SHP77 treated with DMSO at 0.1 percent for 48 hours (cell line): ENCODE measurements at regions not wholly inside any gene's neighbourhood (a gene's known extent, or its start where the extent isn't known, plus 50 kb on each side); places are given as distances from the start of the nearest gene placed in this dataset.
"Not testable (repeated sequence)": the region's sequence is repeated elsewhere in the genome, so short reads cannot be mapped to it uniquely, and the experiment has no call there.

Experiments
- DNase-seq: peaks from one replicate; lab custom pipeline; 2025; lab: John Stamatoyannopoulos, UW

DNA sequence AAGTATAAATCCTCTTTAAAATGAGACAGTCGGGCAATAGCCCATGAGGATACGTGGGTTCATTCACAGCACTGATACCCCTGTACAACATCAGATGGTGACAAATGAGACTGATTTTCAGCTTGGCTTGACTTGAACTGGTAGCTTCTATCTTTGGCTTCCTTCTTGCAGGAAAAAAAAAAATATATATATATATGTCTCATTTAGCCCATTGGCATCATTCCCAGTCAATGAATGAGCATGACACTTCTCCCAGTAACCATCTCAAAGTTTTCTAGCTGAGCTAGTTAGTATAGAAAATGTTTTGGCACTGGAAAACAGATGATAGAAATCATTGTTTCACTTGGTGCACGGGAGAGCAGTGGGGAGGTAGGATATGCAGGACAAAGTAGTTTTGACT lies 222.5 kb upstream of the TAS2R1 start:
- DNase-seq: no peak

GRCh38 chr5:9851458-9851857 lies 221.3 kb upstream of the TAS2R1 start:
- DNase-seq: no peak

DNA sequence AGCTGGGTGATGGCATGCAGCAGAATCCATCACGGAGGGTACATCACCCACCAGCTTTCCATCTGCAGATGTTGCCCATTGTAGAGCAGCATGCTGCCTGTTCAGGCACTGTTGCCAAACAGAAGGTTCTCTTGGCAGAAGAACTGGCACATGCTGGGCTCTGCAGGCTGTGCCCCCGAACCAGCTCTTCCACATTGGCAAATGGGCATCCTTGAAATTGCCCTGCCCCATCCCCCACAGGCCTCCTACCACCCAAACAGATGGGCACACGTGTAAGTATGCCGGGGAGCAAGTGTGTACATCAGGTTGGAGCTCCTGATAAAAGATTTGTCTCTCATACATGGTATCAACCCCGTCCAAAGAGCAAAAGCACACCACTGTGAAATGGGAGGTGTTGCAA lies 220.3 kb upstream of the TAS2R1 start:
- DNase-seq: no peak

DNA sequence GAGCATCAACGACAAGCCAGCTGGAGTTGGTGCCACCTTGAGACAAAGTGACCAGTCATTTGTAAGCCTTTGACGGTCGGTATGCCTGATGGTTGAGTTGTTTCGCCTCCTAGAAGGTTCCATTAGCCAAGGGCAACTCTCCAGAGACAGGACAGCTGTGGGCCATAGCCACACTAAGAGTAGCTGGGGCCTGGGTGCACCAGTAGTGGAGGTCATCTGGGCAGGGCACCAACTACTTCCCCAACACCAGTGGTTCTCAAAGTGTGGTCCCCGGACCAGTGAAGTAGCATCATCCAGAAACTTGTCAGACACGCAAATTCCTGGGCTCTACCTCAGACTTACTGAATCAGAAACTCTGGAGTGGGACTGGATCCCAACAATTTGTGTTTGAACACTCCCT lies 217.5 kb upstream of the TAS2R1 start:
- DNase-seq: no peak

GRCh38 chr5:9845185-9845584 lies 215.0 kb upstream of the TAS2R1 start:
- no peak for DNase-seq

DNA sequence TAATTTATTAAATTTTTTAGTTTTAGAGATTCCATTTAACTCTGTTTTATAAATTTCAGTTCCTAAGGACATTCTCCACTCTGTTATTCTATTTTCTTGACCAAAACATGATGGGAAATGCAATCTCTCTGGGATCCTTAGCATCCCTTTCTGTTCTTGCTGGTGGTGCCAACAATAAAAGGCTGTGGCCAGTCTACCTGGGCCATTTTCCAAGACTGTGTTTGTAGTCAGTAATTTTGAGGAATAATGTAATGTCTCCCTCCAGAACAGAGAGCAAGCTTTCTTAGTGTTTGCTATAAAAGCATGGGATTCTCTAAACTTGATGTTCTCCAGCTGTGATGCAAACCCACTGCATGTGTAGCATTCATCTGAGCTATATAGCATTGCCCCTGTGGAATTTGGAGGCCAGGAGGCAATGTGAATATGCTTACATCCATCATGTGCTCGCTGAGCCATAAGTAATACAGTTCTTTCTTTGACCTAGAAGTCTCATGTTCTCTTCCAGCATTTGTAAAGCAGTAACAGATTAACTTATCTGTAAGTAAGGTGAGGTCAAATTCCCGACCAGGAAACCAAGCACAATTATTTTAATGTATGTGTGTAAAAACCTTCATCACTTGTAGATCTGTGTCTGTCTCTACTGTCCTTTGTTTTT lies 211.5 kb upstream of the TAS2R1 start:
- no peak for DNase-seq

DNA sequence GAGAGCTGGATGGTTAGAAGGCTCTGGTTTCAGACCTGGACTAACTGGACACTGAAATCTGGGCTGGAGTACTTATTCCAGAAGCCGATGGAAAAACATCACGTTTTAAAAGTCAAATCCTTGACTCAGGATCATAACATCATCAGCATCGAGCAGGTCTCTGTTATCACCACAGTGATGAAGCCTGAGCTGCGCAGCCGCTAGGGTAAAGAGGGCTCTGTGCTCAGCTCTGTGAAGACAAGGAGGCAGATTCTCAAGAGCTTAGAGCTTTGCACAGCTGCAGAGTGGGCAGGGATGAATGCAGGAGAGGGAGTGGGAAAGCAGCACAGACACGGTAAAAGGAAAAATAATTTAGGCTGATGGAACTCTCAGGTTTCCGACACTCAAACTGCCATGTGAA lies 208.8 kb upstream of the TAS2R1 start:
- no peak for DNase-seq

- no peak for DNase-seq
These were observed 205.0 kb upstream of the TAS2R1 start for GRCh38 chr5:9834871-9835770.

DNA sequence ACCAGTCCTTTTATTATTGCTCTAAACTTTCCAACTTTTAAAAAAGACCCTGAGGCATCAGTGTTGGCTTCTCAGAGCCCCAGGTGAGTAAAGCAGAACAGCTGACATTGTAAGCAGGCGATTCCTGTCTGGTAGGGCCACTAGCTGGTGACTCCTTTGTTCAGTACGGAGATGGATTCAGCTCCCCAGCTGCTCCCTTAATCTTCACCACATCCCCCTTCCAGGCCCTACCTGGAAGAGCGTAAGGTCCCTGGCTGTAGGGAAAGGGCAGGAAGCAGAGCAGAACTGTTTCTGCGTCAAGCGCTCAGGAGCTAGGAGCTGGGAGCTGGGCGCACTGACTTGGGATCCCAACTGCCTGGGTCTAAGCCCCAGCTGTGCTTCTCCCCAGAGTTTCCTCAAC lies 203.7 kb upstream of the TAS2R1 start:
- no peak for DNase-seq

DNA sequence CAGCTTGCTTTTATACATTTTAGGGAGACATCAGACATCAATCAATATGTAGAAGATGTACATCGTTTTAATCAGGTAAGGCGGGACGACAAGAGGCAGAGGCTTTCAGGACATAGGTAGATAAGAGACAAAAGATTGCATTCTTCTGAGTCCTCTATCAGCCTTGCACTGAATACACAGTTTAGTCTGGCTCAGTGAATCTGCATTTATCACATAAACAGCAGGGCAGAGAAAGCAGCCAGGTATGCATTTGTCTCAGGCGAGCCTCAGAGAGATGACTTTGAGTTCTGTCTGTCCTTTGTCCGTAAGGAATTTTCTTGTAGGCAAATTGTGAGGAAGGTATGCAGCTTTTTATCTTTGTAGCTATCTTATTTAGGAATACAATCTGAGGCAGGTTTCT lies 202.8 kb upstream of the TAS2R1 start:
- DNase-seq: no peak

GRCh38 chr5:9831823-9832222 lies 201.7 kb upstream of the TAS2R1 start:
- no peak for DNase-seq

GRCh38 chr5:9830184-9830583 lies 200.0 kb upstream of the TAS2R1 start:
- no peak for DNase-seq

DNA sequence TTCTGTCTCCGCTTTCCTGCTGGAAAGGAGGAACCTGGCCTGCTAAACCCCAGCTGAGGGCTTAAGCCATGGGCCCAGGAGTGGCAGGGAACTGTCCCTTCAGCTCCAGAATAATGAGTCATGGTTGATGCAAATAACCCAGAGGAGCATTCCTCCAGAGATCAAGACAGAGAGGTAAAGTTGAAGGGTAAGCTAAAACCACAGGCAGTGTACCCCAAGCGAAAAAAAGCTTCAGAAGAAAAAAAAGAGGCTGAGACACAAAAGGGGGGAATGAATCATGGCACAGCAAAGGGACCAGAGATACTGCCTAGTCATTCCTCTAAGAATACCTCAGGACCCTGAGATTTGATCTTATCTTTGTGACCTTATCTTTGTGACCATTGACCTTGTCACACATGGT lies 199.5 kb upstream of the TAS2R1 start:
- DNase-seq: no peak

- DNase-seq: no peak
These were observed 190.7 kb upstream of the TAS2R1 start for GRCh38 chr5:9820691-9821449.

DNA sequence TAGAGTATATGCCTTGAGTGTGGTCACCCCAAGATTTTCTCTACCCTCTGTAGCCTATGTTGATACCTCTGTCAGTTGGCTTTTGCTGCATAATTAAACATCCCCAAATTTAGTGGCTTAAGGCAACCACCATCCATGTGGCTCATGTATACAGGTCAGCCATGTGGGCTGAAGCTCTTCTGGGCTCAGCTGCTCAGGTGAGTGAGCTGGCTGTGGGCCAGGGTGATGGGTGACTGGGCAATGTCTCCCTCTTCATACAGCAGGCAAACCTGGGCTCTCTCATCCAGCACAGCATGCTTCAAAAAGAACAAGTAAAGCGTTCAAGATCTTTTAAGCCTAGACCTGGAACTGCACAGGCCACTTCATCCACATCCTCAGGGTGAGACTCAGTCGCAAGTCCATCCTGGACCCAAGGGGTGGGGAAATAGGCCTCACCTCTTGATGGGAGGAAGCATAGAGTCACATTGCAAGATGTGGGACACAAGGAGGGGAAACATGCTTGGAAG lies 188.2 kb upstream of the TAS2R1 start:
- DNase-seq: no peak

DNA sequence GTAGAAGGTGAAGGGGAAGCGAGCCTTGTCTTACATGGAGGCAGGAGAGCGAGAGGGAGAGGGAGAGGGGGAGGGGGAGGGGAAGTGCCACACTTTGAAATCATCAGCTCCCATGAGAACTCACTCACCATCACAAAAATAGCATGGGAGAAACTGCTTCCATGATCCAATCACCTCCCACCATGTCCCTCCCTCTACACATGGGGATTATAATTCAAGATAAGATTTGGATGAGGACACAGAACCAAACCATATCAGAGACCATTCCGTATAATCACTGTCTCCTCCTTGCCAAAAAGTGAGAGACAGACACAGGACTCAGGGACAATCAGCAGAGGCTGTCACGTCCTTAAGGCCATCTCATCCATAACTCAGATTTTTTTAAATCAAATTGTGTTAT lies 187.7 kb upstream of the TAS2R1 start:
- no peak for DNase-seq

- no peak for DNase-seq
These were observed 184.9 kb upstream of the TAS2R1 start for GRCh38 chr5:9815051-9815450.

DNA sequence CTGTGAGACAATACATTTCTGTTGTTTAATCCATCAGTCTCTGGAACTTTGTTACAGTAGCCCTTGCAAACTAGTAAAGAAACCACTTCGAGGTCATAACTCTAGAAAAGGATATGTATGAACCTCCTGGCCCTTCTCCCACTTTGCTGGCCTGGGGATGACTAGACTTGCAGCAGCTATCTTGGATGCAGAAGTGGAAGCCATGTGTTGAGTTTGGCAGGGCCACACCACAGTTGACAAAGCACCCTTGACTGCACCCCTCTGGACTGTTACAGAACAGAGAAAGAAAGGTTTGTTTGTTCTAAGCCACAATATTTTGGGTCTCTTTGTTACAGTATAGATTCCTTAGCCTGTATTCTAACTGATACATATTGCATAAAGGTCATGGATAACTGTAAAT lies 183.2 kb upstream of the TAS2R1 start:
- DNase-seq: no peak

- DNase-seq: not testable (repeated sequence)
These were observed 177.2 kb upstream of the TAS2R1 start for GRCh38 chr5:9807366-9807765.

DNA sequence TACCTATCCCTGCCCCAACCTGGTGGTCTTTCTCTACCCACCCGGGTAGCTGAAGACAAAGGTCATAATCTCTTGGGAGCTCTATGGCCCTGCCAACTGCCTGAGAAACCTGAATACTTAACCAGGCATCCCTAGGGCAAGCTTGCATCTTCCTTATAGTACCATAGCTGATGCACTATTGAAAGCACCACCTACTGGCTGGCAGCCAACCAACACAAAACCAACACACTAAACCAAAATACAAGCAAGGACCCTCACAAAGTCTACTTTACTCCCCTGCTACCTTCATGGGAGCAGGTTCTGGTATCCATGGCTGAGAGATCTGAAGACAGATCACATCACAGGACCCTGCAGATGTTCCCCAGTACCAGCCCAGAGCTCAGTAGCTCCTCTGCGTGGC lies 171.8 kb upstream of the TAS2R1 start:
- DNase-seq: no peak

- no peak for DNase-seq
These were observed 169.5 kb upstream of the TAS2R1 start for GRCh38 chr5:9799606-9800005.

DNA sequence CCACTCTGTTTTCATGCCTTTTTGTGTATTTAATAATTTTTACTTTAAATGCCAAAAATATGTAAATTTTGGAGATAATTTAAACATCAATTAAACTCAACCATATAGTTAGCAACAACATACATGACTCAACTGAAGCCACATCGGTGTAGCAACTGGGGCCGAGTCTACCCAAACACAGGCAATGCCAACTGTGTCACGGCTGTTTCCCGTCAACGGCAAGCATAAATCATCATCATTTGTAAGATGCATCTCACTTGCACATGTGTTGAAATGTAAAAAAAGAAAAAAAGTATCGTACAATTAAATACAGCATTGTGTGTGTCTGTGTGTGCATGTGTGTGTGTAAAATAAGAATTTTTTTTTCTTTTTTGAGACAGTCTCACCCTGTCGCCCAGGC lies 160.1 kb upstream of the TAS2R1 start:
- no peak for DNase-seq

GRCh38 chr5:9789777-9790176 lies 159.6 kb upstream of the TAS2R1 start:
- DNase-seq: no peak
